GM23338 (cell line): ENCODE measurements at regions not wholly inside any gene's neighbourhood (a gene's known extent, or its start where the extent isn't known, plus 50 kb on each side); places are given as distances from the start of the nearest gene placed in this dataset.

Experiments
- ATAC-seq: fragments of 200-7000 bp; cut with Tn5 transposase; 3 replicates; pipeline ENCODE4 v1.9.1; 2020
- DNase-seq: peaks from one replicate; pipeline ENCODE4 v3.0.0-alpha.2; 2015; ENCODE audit warnings: low spot score
- H2AFZ ChIP-seq: fragments of 200-600 bp; sonication (generic); 2 replicates; pipeline ENCODE4 v1.8.0; 2016; ENCODE audit warnings: antibody characterized with exemption, mild to moderate bottlenecking, moderate library complexity
- H3F3A ChIP-seq: fragments of 200-600 bp; sonication (generic); replicated peaks from 2 replicates; pipeline ENCODE4 v1.8.0; 2017; ENCODE audit warnings: antibody characterized with exemption, mixed run types, low read depth
- H3K27ac ChIP-seq: fragments of 200-600 bp; sonication (generic); 2 replicates; pipeline ENCODE4 v1.6.1; 2016; ENCODE audit warnings: low read depth
- H3K27me3 ChIP-seq: fragments of 200-600 bp; sonication (generic); 2 replicates; pipeline ENCODE4 v1.8.0; 2016; ENCODE audit warnings: mild to moderate bottlenecking, mixed run types, moderate library complexity; ENCODE audit not compliant: insufficient read depth
- H3K36me3 ChIP-seq: fragments of 200-600 bp; sonication (generic); 2 replicates; pipeline ENCODE4 v1.8.0; 2016; ENCODE audit warnings: mild to moderate bottlenecking; ENCODE audit not compliant: insufficient read depth
- H3K4me1 ChIP-seq: fragments of 200-600 bp; sonication (generic); 2 replicates; pipeline ENCODE4 v1.8.0; 2016; ENCODE audit warnings: mild to moderate bottlenecking, moderate library complexity; ENCODE audit not compliant: insufficient read depth
- H3K4me2 ChIP-seq: fragments of 200-600 bp; sonication (generic); 2 replicates; pipeline ENCODE4 v1.7.1; 2017; ENCODE audit warnings: mixed run types
- H3K4me3 ChIP-seq: fragments of 200-600 bp; sonication (generic); 2 replicates; pipeline ENCODE4 v1.6.1; 2016; ENCODE audit warnings: mixed run types
- H3K79me2 ChIP-seq: fragments of 200-600 bp; sonication (generic); replicated peaks from 2 replicates; pipeline ENCODE4 v1.8.0; 2017; ENCODE audit warnings: mild to moderate bottlenecking; ENCODE audit not compliant: insufficient read depth
- H3K9me2 ChIP-seq: fragments of 200-600 bp; sonication (generic); 2 replicates; pipeline ENCODE4 v1.8.0; 2017; ENCODE audit not compliant: insufficient read depth
- H4K20me1 ChIP-seq: fragments of 200-600 bp; sonication (generic); replicated peaks from 2 replicates; pipeline ENCODE4 v1.8.0; 2017; ENCODE audit warnings: mild to moderate bottlenecking; ENCODE audit not compliant: insufficient read depth
- H3K27ac Mint-ChIP-seq: 2 replicates; pipeline ENCODE4 v1.8.0; 2020; ENCODE audit warnings: inconsistent platforms, mild to moderate bottlenecking, moderate library complexity, mixed read lengths
- H3K27me3 Mint-ChIP-seq: 3 replicates; pipeline ENCODE4 v1.8.0; 2022; ENCODE audit warnings: low read depth, mild to moderate bottlenecking, moderate library complexity, mixed read lengths, inconsistent platforms; ENCODE audit not compliant: insufficient read depth, poor library complexity
- H3K36me3 Mint-ChIP-seq: 3 replicates; pipeline ENCODE4 v1.8.0; 2021; ENCODE audit warnings: low read depth, mild to moderate bottlenecking, inconsistent platforms, moderate library complexity, mixed read lengths
- H3K4me1 Mint-ChIP-seq: 3 replicates; pipeline ENCODE4 v1.8.0; 2020; ENCODE audit warnings: mild to moderate bottlenecking, inconsistent platforms, mixed read lengths
- H3K4me3 Mint-ChIP-seq: 3 replicates; pipeline ENCODE4 v1.8.0; 2021; ENCODE audit warnings: moderate library complexity, mild to moderate bottlenecking, inconsistent platforms, mixed read lengths
- H3K9me3 Mint-ChIP-seq: 3 replicates; pipeline ENCODE4 v1.8.0; 2020; ENCODE audit warnings: moderate library complexity, mild to moderate bottlenecking, inconsistent platforms, mixed read lengths
- CREB1 ChIP-seq: fragments of 250-450 bp; sonication (Bioruptor Pico); IDR thresholded peaks from 2 replicates; pipeline ENCODE4 v1.5.0; 2020; ENCODE audit warnings: low read depth, mild to moderate bottlenecking, moderate library complexity
- EZH2 ChIP-seq: fragments of 200-600 bp; sonication (generic); IDR thresholded peaks from one replicate; pipeline ENCODE4 v1.8.0; 2017; ENCODE audit warnings: antibody characterized with exemption, mild to moderate bottlenecking, low read depth; ENCODE audit not compliant: unreplicated experiment
- EZH2phosphoT487 ChIP-seq: fragments of 200-600 bp; sonication (generic); IDR thresholded peaks from one replicate; pipeline ENCODE4 v1.8.1; 2018; ENCODE audit warnings: antibody characterized with exemption; ENCODE audit not compliant: unreplicated experiment
- JUNB ChIP-seq: IDR thresholded peaks from one replicate; pipeline ENCODE4 v1.6.1; 2016; ENCODE audit warnings: antibody characterized with exemption; ENCODE audit not compliant: unreplicated experiment
- NANOG ChIP-seq: IDR thresholded peaks from 2 replicates; pipeline ENCODE4 v1.6.1; 2016; ENCODE audit warnings: antibody characterized with exemption, borderline replicate concordance
- POLR2AphosphoS5 ChIP-seq: IDR thresholded peaks from 2 replicates; pipeline ENCODE4 v1.6.1; 2016; ENCODE audit warnings: antibody characterized with exemption, low read depth
- ZNF331 ChIP-seq: fragments of 250-450 bp; sonication (Bioruptor Pico); IDR thresholded peaks from 2 replicates; pipeline ENCODE4 v1.5.0; 2020; ENCODE audit warnings: low read depth, mild to moderate bottlenecking, moderate library complexity
- TF ChIP-seq, protein P1 (sequence below): fragments of 250-450 bp; sonication (Bioruptor Pico); IDR thresholded peaks from 2 replicates; pipeline ENCODE4 v1.5.0; 2020; ENCODE audit warnings: mild to moderate bottlenecking, moderate library complexity

DNA sequence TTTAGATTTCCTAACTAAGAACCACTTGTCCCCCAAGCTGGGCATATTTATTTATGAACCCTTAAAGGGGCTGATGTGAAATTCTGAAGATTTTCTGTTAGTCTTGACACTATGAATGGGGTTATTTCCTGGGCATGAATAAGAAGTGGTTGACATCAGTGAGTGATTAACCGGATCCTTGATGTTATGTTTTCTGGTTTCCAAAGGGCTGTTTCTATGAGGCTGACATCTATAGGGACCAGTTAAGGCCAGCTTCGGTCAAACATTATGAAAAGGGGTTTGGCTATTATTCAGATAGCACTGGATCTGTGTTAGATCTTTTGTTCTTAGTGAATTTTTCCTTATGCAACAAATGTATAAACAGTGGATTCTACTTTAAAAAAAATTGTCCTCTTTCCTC is 443.7 kb upstream of the SPRED2 start:
- H3K9me3 Mint-ChIP-seq: no peaks in the 10 kb centered on the region
- peaks cover 7% of the 10 kb centered on the region; the same call in 1 of the 3 replicates for H3K4me1 Mint-ChIP-seq
- H3K4me1 ChIP-seq: peaks cover 4% of the 10 kb centered on the region; the same call in 1 of the 2 replicates
- H3K4me3 ChIP-seq: no peak overlapping the region
- no peaks in the 10 kb centered on the region for H4K20me1 ChIP-seq
- no peaks in the 10 kb centered on the region for H3K36me3 ChIP-seq
- no peaks in the 10 kb centered on the region for H3F3A ChIP-seq
- H3K9me2 ChIP-seq: no peaks in the 10 kb centered on the region; the same call in none of the 2 replicates
- no peaks in the 10 kb centered on the region for H3K27me3 ChIP-seq
- no peaks in the 10 kb centered on the region for H3K27me3 Mint-ChIP-seq
- ATAC-seq (no peak), DNase-seq (no peak)
- TF ChIP-seq CREB1 (CRISPR knock-in tag) (no peak), JUNB (no peak), NANOG (no peak), ZNF331 (CRISPR knock-in tag) (no peak), POLR2AphosphoS5 (no peak), EZH2phosphoT487 (no peak), EZH2 (no peak)
- no peak overlapping the region for H2AFZ ChIP-seq
- H3K27ac ChIP-seq: no peak overlapping the region
- H3K27ac Mint-ChIP-seq: no peak overlapping the region
- no peaks in the 10 kb centered on the region for H3K79me2 ChIP-seq
- no peaks in the 10 kb centered on the region for H3K36me3 Mint-ChIP-seq
- no peak overlapping the region for H3K4me3 Mint-ChIP-seq
- no peak overlapping the region for H3K4me2 ChIP-seq

DNA sequence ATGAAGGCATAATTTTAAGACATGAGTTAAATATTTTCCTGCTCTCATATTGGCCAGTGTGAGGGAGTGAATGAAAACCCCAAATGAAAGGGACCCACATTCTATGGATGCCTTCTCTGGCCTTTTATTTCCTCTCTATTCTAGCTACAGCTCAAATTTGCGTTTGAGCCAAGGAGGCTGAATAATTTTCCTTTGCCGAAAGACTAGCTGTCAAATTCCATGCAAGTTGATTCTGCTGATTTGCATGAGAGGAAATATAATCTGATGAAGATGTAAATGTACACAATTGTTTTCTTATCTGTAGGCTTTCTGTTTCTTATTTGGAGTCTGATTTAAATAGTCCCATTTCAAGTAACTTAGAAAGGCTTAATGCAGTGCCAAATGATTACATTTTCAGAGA is 438.4 kb upstream of the SPRED2 start:
- Histone ChIP-seq H3K4me1 (no peaks in the 10 kb centered on the region; the same call in 1 of the 2 replicates), H3K4me2 (no peak overlapping the region), H3K27me3 (no peaks in the 10 kb centered on the region), H3K79me2 (no peaks in the 10 kb centered on the region), H3F3A (no peaks in the 10 kb centered on the region), H3K9me2 (no peaks in the 10 kb centered on the region), H2AFZ (no peak overlapping the region), H3K36me3 (no peaks in the 10 kb centered on the region), H4K20me1 (no peaks in the 10 kb centered on the region), H3K27ac (no peak overlapping the region), H3K4me3 (no peak overlapping the region)
- TF ChIP-seq CREB1 (CRISPR knock-in tag) (no peak), EZH2phosphoT487 (no peak), NANOG (no peak), EZH2 (no peak)
- TF ChIP-seq, protein P1, sequence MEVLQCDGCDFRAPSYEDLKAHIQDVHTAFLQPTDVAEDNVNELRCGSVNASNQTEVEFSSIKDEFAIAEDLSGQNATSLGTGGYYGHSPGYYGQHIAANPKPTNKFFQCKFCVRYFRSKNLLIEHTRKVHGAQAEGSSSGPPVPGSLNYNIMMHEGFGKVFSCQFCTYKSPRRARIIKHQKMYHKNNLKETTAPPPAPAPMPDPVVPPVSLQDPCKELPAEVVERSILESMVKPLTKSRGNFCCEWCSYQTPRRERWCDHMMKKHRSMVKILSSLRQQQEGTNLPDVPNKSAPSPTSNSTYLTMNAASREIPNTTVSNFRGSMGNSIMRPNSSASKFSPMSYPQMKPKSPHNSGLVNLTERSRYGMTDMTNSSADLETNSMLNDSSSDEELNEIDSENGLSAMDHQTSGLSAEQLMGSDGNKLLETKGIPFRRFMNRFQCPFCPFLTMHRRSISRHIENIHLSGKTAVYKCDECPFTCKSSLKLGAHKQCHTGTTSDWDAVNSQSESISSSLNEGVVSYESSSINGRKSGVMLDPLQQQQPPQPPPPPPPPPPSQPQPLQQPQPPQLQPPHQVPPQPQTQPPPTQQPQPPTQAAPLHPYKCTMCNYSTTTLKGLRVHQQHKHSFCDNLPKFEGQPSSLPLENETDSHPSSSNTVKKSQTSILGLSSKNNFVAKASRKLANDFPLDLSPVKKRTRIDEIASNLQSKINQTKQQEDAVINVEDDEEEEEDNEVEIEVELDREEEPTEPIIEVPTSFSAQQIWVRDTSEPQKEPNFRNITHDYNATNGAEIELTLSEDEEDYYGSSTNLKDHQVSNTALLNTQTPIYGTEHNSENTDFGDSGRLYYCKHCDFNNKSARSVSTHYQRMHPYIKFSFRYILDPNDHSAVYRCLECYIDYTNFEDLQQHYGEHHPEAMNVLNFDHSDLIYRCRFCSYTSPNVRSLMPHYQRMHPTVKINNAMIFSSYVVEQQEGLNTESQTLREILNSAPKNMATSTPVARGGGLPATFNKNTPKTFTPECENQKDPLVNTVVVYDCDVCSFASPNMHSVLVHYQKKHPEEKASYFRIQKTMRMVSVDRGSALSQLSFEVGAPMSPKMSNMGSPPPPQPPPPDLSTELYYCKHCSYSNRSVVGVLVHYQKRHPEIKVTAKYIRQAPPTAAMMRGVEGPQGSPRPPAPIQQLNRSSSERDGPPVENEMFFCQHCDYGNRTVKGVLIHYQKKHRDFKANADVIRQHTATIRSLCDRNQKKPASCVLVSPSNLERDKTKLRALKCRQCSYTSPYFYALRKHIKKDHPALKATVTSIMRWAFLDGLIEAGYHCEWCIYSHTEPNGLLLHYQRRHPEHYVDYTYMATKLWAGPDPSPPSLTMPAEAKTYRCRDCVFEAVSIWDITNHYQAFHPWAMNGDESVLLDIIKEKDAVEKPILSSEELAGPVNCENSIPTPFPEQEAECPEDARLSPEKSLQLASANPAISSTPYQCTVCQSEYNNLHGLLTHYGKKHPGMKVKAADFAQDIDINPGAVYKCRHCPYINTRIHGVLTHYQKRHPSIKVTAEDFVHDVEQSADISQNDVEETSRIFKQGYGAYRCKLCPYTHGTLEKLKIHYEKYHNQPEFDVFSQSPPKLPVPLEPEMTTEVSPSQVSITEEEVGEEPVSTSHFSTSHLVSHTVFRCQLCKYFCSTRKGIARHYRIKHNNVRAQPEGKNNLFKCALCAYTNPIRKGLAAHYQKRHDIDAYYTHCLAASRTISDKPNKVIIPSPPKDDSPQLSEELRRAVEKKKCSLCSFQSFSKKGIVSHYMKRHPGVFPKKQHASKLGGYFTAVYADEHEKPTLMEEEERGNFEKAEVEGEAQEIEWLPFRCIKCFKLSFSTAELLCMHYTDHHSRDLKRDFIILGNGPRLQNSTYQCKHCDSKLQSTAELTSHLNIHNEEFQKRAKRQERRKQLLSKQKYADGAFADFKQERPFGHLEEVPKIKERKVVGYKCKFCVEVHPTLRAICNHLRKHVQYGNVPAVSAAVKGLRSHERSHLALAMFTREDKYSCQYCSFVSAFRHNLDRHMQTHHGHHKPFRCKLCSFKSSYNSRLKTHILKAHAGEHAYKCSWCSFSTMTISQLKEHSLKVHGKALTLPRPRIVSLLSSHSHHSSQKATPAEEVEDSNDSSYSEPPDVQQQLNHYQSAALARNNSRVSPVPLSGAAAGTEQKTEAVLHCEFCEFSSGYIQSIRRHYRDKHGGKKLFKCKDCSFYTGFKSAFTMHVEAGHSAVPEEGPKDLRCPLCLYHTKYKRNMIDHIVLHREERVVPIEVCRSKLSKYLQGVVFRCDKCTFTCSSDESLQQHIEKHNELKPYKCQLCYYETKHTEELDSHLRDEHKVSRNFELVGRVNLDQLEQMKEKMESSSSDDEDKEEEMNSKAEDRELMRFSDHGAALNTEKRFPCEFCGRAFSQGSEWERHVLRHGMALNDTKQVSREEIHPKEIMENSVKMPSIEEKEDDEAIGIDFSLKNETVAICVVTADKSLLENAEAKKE (CRISPR knock-in tag): no peak
- H3K9me3 Mint-ChIP-seq: no peaks in the 10 kb centered on the region
- no peak overlapping the region for H3K27ac Mint-ChIP-seq
- no peak for DNase-seq
- no peaks in the 10 kb centered on the region for H3K36me3 Mint-ChIP-seq
- H3K4me3 Mint-ChIP-seq: no peak overlapping the region
- no peak for ATAC-seq
- no peaks in the 10 kb centered on the region for H3K27me3 Mint-ChIP-seq
- peaks cover 6% of the 10 kb centered on the region for H3K4me1 Mint-ChIP-seq
